ENCODE measurements at regions not wholly inside any gene's neighbourhood (a gene's known extent, or its start where the extent isn't known, plus 50 kb on each side); places are given as distances from the start of the nearest gene placed in this dataset.

- TF ChIP-seq TAF1 (IDR thresholded peaks at IDR 0.05; ENCODE audit: borderline replicate concordance, insufficient read depth, low read length): no peak
- no peak for TF ChIP-seq REST (IDR thresholded peaks at IDR 0.05; ENCODE audit: insufficient read depth in 1 of 2, low read depth in 2 of 2, low read length in 2 of 2)
- TF ChIP-seq POLR2AphosphoS5 (IDR thresholded peaks at IDR 0.05; ENCODE audit: low read depth, low read length): no peak
- TF ChIP-seq SIN3A (IDR thresholded peaks at IDR 0.05; ENCODE audit: borderline replicate concordance, insufficient read depth, low read length): no peak
- TF ChIP-seq FOXP2 (optimal IDR thresholded peaks at IDR 0.05; ENCODE audit: borderline replicate concordance, extremely low read depth, extremely low read length, insufficient read depth): no peak
Measured at GRCh38 chr9:82539146-82539545, 523.8 kb downstream of the RASEF start.

All from PFSK-1 (cell line).